ENCODE measurements at regions not wholly inside any gene's neighbourhood (a gene's known extent, or its start where the extent isn't known, plus 50 kb on each side); places are given as distances from the start of the nearest gene placed in this dataset.

DNA sequence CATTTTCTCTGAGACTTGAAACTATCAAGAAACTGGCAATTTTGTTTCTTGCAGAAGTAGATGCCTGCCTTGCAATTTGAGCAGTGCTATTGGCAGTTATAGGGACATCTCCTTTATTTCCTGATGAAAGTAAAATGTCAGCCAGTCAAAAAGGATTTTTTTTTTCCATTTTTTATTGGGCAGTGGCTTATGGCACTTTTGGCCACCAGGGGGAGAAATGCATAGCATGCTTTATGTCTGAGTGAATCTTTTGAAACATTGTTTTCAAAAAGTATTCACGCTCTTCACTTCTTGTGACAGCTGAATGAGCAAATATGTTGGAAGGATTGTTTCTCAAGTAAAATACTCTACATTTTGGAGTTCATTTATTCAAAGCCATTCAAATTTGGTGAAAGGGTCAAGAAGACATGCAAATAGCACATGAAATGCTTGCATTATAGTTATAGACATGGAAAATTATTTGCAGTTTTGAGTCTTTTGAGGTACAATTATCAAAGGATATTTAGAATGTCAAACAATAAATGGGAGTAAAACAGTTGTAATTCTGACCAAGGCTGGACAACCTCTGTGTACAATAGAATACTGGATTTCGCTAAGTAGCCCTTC lies 491.0 kb downstream of the CDH2 start:
- peak; percentile 26 for DNase-seq

DNA sequence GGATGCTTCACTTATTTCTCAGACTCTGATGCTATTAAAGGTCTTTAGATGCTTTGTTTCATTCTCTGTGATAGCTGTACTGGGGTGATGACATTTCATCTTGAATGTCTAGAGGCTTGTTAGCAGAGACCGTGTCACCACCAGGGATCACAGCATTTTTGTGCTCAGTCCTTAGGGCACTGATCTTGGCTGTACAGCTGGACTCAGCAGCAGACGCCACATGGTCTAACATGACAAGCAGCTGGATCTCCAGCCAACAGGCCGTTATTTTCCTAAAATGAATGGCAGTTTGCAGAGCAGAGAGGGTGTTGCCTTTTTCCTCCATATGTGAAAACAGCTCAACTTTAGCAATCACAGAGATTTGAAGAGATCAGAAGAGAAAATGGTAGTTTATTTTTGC lies 491.8 kb downstream of the CDH2 start:
- no peak for DNase-seq

DNA sequence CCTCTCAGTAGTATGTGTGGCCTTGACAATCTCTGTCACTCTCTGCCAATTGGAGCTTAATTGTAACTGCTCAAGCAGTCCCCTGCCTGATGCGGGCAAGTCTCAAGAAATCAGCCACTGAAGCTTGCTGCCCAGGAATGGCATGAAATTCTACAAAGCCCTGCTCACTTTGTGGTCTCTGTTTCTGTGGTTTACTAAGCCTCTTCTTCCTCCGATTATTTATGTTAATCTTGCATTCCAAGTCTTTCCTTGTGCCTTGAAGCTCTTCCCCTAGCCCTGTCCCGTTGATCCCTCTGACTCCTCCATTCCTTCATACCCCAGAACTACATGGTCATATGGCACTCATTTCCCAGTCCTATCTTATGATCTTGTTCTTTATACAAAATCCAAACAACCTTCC lies 489.3 kb upstream of the CHST9 start:
- no peak for DNase-seq

DNA sequence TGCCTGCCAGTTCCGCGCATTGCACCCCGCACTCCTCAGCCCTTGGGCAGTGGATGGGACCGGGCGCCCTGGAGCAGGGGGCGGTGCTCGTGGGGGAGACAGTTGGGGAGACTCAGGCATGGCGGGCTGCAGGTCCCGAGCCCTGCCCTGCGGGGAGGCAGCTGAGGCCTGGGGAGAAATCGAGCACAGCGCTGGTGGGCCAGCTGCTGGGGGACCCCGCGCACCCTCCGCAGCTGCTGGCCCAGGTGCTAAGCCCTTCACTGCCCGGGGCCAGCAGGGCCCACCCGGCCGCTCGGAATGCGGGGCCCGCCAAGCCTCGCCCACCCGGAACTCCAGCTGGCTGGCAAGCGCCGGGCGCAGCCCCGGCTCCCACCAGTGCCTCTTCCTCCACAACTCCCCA lies 488.8 kb upstream of the CHST9 start:
- no peak for DNase-seq

DNA sequence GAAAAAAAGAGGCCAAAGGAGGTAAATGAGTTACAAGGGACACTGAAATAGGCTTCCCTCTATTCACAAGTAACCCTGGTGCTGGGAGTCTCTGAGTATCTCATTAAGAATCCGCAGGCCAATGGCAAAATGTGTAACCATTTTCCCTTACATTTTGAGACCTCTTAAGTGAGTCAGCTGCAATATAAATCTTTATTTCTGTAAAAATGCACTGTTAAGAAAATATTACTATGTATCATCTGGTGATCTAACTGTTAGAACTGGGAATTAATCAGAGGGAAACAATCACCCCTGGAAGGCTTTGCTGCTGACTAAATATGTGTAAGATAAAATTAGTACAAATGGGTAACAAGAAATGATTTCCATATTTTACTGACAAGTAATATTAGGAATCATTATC lies 483.1 kb upstream of the CHST9 start:
- no peak for DNase-seq

DNA sequence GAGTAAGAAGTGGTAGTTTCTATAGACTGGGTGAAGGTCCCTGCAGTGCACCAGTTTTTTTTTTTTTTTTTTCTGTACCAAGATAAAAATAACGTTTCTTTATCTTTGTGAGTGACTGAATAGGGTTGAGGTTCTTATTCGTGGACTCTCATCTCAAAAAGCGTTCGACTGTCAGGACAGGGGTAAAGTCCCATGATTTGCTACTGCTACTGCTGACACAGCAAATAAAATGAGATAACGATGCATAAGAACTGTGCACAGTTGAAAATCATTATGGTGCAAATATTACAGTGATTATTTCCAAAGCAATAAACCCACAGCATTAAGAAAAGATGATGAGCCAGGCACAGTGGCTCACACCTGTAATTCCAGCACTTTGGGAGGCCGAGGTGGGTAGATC lies 482.0 kb upstream of the CHST9 start:
- no peak for DNase-seq

DNA sequence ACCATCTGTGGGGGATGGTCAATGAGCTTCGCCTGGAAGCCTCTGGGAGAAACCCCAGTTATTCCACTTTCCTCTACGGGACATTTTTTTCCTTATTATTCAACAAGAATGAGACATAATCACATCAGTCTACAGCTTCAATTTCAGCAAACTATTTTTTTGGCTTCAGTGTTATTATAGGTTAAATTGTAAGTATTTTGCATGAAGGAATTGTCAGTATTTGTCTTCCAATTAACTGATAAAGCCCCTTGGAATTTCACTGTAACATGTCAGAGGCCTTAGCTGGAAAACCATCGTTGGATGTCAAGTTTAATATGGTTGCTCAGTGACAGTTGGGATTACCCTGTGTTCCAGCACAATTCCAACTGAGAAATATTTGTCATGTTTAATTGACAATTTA lies 480.9 kb upstream of the CHST9 start:
- DNase-seq, result no peak

DNA sequence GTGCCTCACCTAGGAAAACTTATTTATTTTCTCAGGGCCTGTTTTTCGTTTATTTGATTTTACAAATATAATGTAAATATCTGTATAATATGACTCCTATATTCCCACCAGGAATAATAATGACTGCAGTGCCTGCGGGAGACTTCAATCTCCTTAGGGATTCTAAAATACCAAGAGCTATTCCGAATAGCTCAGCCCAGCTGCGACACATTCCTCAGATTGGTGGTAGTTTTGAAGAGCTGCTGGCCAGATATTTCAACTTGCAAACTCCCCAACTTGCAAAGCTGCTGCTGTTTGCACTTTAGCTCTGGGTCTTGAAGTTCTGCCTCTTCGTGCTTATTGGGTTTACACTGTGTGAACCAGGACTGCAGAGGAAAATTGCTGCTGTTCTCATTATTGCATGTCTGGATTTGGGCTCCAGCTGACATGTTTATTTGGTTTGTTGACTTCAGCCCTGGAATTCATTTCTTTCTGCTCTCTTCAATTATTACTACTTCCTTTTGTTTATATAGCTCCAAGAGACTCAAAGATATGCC lies 480.2 kb upstream of the CHST9 start:
- no peak for DNase-seq

DNA sequence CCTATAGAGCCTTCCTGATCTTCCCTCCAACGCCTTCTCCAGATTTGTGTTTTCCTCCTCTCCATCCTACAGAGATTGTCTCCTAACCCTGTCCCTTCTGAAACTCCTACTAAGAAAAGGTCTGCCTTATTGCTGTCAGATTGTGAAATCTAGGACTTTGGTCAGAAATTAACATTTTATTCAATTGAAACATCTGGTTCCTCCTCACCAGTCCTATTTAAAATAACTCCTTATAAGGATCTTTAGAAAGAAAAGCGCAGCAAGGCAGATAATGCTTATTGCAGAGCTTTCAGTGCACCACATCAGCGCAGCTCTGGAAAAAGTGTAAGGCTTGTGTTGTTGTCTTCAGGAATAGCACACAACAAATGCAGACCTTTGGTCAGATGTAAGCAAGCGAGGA lies 477.8 kb upstream of the CHST9 start:
- no peak for DNase-seq

DNA sequence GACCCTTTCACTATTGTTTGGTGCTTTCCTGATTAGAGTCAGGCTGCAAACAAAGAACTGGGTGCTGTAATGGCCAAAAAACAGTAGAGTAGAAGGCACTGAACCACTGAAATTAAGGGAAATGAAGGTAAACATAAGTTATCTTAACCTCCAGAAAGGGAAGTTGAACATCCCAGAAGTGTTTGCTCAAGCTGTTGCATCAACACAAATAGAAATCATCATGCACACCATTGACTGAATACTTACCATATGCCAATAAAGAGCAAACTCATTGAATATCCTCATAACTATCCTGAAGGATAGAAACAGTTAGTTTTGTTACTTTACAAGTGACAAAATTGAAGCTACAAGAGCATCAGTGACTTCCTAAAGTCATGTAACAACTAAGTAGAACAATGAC lies 477.4 kb upstream of the CHST9 start:
- DNase-seq, result no peak

DNA sequence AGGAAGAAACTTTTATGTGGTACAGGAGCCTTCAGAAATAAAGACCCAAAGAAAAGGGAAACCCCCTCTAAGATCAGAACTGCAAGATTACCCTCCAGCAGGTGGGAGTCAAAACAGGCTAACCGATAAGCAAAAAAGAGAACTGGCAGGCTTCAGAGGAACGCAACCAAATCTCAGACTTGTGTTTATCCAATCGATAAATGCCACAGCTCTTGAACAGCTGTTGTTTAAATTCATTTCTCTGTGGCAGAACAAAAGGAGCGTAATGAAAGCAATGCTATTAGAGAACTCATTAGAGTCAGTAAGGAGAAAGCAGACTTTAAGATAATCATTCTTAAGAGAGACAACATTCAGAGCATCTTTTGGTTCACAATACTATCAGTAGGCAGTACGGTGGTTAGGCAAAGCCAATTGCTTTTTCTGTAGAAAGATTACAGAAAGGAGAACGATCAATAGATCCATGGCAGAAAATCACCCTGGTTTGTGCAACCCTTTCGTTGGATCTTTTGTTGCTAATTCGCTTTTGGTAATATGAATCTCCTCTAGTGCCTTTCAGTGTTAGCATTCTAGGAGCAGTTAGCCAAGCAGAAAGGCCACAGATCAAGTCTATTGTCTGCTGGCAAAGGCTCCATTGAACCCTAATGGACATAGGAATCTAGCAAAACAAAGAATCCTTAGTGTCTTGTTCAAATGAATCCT lies 476.4 kb upstream of the CHST9 start:
- no peak for DNase-seq

DNA sequence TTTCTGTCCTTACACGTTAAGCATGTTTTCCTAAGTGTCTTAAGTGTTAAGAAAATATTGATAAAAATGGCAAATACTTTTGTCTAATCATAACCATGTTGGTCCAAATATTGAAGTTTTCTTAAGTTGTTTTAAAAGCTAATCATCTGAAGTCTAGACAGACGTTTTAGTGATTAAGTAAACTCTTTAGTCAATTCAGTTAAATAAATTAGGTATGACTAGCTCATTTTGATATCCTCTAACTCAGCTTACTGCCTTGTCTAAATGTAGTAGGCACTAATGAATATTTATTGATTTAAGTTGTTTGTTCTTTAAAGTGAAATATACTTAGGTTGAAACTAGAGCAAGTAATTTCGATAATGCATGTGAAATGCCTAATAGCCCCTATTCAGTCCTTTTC lies 471.8 kb upstream of the CHST9 start:
- no peak for DNase-seq

DNA sequence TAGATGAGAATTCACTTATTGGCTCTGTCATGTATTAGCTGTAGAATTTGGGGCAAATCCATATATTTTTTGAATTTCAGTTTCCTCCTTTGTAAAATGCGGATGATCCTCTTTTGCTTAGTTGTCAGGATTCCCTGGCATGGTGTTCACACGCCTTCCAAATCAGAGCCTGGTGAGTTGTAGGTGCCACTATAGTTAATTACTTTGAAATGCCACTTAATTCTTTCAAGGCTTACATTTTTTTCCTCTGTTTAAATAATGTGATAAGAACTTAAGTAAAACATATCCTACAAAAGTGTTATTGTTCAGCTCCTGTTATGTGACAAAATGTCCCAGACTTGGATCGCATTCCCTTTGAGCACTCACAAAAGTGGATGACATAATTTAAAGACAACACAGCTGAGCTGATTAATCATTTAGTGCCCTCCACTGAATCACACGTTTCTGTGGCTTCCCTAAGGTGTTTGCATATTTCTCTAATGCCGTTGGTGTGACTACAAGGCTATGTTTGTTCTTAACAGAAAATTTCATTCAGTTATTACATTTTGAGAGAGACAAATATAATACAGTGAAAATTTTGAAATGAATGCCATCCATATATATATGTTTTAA lies 471.2 kb upstream of the CHST9 start:
- no peak for DNase-seq

DNA sequence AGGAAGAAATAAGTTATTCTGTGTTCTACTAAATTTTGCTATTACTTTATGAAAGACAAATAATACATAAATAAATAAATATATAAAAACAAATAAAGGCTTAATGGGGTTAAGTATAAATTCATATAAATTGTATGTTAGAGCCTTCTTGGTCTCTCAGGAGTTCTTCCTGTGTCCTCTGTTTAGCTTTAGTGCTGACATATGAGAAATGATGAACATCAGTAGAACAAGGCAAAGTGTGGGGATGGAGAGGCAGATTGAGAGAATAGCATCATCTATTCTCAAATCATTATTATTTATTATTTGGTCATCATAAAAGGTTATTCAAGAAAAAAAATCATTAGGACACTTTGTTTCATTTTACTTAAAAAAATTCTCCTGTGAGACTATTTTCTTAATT lies 468.1 kb upstream of the CHST9 start:
- DNase-seq, result no peak

DNA sequence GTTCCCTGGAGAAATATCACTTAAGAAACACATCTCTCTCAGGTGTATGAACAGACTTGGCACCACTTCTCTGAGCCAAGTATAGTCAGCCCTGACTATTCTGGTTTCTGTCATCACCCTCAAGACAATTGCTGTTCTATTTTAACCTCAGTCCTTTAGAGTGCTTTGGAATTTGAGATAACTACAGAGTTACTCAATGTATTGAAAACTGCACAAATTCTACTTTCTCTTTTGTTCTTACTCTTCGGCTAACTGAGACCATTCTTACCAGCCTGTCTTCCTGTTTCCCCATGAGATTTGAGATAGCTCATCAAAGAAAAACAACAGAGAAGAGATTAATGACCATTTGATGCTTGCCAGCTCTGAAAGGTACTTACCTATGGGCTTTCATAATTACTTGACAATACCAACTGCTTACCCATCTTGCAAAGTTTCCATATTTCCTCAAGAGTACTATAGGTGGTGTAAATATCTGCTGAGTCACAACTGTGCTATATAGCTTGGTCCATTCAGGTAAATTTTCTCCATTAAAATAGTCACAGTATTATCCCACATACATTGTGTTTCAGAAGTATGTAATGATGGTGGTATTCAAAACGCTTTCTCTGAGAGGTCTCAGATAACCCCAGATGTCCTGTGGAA lies 467.5 kb upstream of the CHST9 start:
- DNase-seq, result no peak

DNA sequence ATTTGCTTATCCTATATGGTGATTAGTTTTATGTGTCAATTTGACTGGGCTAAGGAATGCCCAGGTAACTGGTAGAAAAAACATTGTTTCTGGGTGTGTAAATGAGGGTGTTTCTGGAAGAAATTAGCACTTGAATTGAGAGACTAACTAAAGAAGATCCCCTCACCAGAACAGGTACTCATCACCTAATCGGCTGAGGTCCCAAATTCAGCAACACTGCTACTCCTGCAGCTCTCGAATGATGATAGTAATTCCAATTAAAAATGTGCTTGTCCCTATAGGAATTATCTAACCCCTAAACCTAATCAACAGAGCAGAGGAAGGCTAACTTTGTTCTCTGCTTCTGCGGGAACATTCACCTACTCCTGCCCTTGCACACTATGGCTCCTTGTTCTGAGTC lies 464.5 kb upstream of the CHST9 start:
- DNase-seq, result no peak

DNA sequence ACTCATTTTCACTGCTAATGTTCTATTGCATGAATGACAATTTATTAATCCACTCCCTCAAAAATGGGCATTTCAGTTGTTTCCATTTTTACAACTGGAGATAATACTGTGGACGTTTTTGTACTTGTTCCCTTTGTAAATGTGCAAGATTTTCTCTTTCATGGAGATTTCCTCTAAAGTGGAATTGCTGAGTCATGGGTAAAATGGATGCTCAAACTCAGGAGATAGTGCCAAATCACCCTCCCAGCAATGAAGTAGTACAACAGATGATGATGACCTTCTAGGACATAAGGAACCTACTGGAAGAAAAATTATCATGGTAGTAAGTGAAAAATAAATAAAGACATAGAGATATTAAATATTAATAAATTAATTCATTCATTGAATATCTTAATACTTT lies 460.8 kb upstream of the CHST9 start:
- no peak for DNase-seq

DNA sequence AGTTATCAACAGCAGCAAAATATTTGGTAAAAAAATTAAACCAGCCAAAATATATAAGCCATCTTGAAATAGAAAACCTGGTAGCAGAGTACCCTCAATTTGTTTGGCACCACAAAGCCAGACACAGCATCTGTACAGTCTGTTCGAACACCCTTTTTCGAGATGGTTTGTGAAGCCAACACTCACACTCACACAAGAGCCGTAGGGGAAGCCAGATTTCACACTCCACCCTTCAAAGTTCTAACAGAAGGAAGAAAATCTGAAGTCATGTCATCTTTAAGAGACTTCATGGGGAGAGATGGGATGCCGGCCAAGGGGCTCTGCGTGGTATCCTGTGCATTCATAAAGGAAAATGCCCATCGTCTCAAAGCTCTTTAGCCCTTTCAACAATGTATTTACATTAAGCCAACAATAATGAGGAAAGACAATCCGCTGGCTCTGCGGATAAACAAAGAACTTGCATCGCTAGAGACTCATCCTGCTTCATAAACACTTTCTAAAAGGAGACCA lies 451.5 kb upstream of the CHST9 start:
- peak; percentile 56 for DNase-seq

DNA sequence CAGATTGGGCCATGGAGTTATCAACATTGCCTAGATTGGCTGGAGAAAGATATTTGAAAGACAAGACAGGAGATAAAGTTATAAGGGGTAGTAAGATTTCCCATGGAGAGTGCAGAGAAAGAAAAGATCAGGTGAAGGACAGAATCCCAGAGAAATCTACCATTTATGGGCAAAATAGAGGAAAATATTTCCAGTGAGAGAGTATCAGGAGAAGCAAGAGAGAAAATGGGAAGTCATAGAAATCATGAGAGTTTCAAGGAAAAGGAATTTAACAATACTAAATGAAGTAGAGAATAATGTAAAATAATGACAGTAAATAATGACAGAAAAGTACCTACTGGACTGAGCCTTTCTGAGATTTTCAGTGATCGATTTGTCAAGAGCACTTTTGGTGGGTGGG lies 447.6 kb upstream of the CHST9 start:
- no peak for DNase-seq

DNA sequence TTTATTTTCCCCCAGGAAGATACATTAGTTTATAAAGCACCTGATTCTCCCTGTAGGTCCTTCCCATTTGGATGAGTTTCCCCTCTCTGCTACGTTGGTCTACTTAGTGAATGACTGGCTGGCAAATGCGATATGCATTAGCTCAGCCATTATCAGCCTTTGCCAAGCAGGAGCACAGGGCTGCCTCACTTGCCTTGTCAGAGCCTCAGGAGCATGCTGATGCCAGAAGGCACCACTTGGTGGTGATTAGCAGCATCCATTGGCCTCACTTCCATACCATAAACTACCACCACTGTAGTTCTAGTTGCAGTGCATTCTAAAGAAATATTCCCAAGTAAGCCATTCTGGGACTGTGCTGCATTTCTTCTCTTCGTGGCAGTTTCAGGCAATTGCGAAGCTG lies 442.8 kb upstream of the CHST9 start:
- no peak for DNase-seq

DNA sequence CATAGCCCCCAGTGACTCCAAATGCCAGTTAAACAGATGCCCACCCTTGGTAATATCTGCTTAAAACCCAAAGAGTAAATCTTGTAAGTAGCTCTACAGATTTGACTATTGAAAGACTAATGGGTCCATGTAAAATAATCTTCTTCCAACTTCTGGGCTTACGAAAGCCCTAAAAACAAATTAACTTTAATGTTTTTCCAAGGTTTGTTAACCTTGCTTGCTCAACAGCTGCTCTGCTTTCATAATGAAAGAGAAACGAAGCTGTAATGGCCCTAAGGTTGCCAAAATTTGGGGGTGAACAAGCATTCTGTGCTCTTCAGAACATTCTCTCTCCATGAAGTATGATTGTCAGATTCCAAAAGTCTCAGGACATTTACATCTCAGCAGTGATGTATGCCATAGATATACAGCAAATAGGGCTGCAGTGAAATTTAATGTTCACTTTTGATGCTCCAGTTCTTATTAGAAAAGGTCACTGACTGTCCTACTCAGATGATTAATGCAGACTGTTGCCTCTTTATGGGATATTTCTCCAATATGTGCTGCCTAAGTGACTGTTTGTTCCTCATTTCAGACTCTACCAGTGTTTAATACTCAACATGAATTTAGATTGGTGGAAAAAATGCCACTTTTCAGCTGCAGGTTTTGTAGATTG lies 436.3 kb upstream of the CHST9 start:
- DNase-seq, result no peak

DNA sequence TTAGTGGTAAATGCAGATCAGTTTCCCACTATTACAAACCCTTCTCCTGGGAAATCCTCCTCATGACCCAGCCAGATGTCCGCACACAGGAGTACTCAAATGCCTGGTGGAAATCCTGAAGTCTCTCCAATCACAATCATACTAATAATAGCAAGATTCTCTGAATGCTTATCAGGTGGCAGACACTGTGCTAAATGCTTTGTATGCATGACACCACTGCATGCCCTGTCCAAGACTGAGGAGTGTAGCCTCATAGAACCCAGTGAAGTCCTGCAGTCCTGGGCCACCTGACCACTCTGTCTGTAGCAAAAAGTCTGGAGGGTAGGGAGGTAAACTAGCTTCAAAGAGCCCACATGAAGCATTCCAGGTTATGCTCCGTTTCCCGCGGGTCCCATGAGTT lies 434.8 kb upstream of the CHST9 start:
- no peak for DNase-seq

DNA sequence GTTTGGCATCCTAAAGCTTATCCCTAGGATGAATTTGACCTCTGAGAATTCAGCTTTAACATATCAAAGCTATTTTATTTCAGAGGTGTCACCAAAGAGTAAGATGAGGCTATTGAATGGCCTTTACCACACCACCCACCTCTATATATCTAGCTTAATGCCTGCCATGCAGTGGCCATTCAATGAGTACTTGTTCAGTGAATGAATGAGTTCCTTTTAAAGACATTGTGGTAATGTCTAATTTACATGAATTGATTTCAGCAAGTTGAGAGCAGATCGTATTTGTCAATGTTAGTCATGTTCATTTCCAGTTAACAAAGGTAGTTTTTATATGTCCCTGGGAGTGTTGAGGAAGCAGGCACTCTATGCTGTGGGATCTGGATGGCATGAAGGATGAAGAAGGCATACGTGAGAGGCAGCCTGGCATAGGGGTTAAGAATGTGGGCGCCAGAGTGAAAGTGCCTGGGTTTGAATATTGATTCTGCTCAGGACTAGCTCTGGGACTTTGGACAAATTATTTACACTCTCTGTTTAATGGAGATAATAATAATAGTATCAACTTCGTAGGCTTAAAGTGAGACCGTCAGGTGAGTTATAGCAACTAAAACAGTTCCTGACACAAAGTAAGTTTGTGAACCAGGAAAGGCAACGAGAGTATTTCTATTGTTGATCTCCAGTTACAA lies 434.1 kb upstream of the CHST9 start:
- no peak for DNase-seq
